GM12878 (cell line): ENCODE measurements at regions not wholly inside any gene's neighbourhood (a gene's known extent, or its start where the extent isn't known, plus 50 kb on each side); places are given as distances from the start of the nearest gene placed in this dataset.

Source experiments
- ATF3 ChIP-seq: IDR thresholded peaks from 2 replicates; pipeline ENCODE4 v1.6.1; 2011; ENCODE audit warnings: low read depth, mild to moderate bottlenecking, low read length, moderate library complexity, borderline replicate concordance; ENCODE audit errors: extremely low read depth
- CBFB ChIP-seq: IDR thresholded peaks from 2 replicates; pipeline ENCODE4 v1.6.1; 2016; ENCODE audit warnings: antibody characterized with exemption, low read depth
- CEBPB ChIP-seq, 2 experiments: fragments of 150-350 bp in 1 of 2; IDR thresholded peaks; 2 replicates each; pipeline ENCODE4 v1.6.1; 2012 to 2014; ENCODE audit warnings: low read depth in 2 of 2, low read length in 2 of 2, borderline replicate concordance in 1 of 2, inconsistent platforms in 1 of 2
- KLF5 ChIP-seq: fragments of 450-650 bp; IDR thresholded peaks from 2 replicates; pipeline ENCODE4 v1.6.1; 2014; ENCODE audit warnings: mild to moderate bottlenecking; ENCODE audit not compliant: partially characterized antibody
- PBX3 ChIP-seq: IDR thresholded peaks from 2 replicates; pipeline ENCODE4 v1.6.1; 2011; ENCODE audit warnings: mild to moderate bottlenecking, low read depth, low read length, moderate library complexity; ENCODE audit not compliant: insufficient replicate concordance
- RBBP5 ChIP-seq: fragments of 200-600 bp; sonication (generic); conservative IDR thresholded peaks from 2 replicates; pipeline ENCODE4 v1.6.1; 2016
- SIN3A ChIP-seq: IDR thresholded peaks from 2 replicates; pipeline ENCODE4 v1.6.1; 2012; ENCODE audit warnings: low read depth, low read length, improper control_type of control experiment
- SKIL ChIP-seq: fragments of 450-650 bp; IDR thresholded peaks from 2 replicates; pipeline ENCODE4 v1.6.1; 2017; ENCODE audit warnings: mild to moderate bottlenecking, low read depth, inconsistent platforms; ENCODE audit not compliant: poor library complexity, severe bottlenecking
- SP1 ChIP-seq: IDR thresholded peaks from one replicate; pipeline ENCODE4 v1.6.1; 2011; ENCODE audit warnings: low read depth, low read length
- SRF ChIP-seq, 2 experiments: IDR thresholded peaks; 2 replicates each; pipeline ENCODE4 v1.6.1; 2011; ENCODE audit warnings: low read depth in 2 of 2, low read length in 2 of 2, mild to moderate bottlenecking in 1 of 2, moderate library complexity in 1 of 2
- TARDBP ChIP-seq: IDR thresholded peaks from 2 replicates; pipeline ENCODE4 v1.6.1; 2016; ENCODE audit warnings: borderline replicate concordance

GRCh38 chr12:30088259-30088995, 304.7 kb upstream of the TMTC1 start (continued):
- TF ChIP-seq PBX3 = no peak
- TF ChIP-seq SRF (IDR thresholded peaks at IDR 0.05; ENCODE audit: low read depth in 2 of 2, low read length in 2 of 2) = no peak
- TF ChIP-seq RBBP5 = no peak
- no peak for TF ChIP-seq SKIL
- TF ChIP-seq CBFB = no peak
- no peak for TF ChIP-seq KLF5
- no peak for TF ChIP-seq SIN3A
- no peak for TF ChIP-seq SP1
- no peak for TF ChIP-seq ATF3
- no peak for TF ChIP-seq CEBPB (IDR thresholded peaks at IDR 0.05; ENCODE audit: borderline replicate concordance in 1 of 2, low read depth in 2 of 2, low read length in 2 of 2)
- no peak for TF ChIP-seq TARDBP
